ENCODE measurements at regions not wholly inside any gene's neighbourhood (a gene's known extent, or its start where the extent isn't known, plus 50 kb on each side); places are given as distances from the start of the nearest gene placed in this dataset.

DNA sequence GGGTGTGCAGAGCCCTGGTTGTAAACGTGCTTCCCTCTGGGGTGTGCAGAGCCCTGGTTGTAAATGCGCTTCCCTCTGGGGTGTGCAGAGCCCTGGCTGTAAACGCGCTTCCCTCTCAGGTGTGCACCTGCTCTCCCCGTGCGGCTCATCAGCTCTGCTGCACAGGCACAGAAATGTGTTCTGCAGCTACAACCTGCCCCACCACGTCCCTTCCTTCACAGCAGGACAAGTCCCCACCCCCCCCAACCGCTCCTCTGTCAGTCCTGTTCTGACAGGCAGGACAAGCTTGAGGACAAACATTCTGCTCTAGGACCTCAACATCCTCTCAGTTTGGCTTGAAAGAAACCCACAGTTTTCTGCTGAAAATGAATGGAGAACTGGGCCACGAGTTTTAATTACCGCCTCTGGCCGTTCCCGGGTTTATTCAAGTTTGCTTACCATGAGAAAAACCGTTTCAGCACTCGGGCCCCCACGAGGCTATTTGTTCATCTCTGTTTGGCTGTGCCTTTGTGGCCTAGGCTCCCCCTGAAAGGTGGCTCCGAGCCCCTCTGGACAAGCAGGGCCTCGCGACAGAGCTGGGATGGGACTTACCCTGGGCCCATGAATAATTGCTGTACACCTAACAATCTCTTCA, 81.0 kb upstream of the ASB18 start:
- Histone ChIP-seq H3K27ac (ENCODE audit: low read depth in 2 of 2, low read length in 2 of 2) (no peak overlapping the region), H3K9ac (ENCODE audit: low read length in 3 of 3) (no peak overlapping the region), H3K36me3 (ENCODE audit: control insufficient read depth in 2 of 3, insufficient read depth in 3 of 3, low read length in 3 of 3) (no peaks in the 10 kb centered on the region), H3K4me3 (ENCODE audit: low read length in 3 of 3) (no peak overlapping the region), H3K9me3 (ENCODE audit: control insufficient read depth in 2 of 3, insufficient read depth in 1 of 3, low read length in 3 of 3) (no peaks in the 10 kb centered on the region), H3K27me3 (ENCODE audit: control insufficient read depth, insufficient read depth, low read length) (no peaks in the 10 kb centered on the region), H3K4me1 (ENCODE audit: control insufficient read depth in 2 of 3, insufficient read depth in 2 of 3, low read depth in 1 of 3, low read length in 3 of 3) (peaks cover 0 to 4% (median 0%) of the 10 kb centered on the region in 3 donors)
- no peak for FAIRE-seq
- intact Hi-C loops (cut with DNase I): no loop called here
- no peak for DNase-seq
- TF ChIP-seq, protein P1, sequence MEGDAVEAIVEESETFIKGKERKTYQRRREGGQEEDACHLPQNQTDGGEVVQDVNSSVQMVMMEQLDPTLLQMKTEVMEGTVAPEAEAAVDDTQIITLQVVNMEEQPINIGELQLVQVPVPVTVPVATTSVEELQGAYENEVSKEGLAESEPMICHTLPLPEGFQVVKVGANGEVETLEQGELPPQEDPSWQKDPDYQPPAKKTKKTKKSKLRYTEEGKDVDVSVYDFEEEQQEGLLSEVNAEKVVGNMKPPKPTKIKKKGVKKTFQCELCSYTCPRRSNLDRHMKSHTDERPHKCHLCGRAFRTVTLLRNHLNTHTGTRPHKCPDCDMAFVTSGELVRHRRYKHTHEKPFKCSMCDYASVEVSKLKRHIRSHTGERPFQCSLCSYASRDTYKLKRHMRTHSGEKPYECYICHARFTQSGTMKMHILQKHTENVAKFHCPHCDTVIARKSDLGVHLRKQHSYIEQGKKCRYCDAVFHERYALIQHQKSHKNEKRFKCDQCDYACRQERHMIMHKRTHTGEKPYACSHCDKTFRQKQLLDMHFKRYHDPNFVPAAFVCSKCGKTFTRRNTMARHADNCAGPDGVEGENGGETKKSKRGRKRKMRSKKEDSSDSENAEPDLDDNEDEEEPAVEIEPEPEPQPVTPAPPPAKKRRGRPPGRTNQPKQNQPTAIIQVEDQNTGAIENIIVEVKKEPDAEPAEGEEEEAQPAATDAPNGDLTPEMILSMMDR (IDR thresholded peaks at IDR 0.05; ENCODE audit: borderline replicate concordance, extremely low read depth, insufficient read depth): no peak

DNA sequence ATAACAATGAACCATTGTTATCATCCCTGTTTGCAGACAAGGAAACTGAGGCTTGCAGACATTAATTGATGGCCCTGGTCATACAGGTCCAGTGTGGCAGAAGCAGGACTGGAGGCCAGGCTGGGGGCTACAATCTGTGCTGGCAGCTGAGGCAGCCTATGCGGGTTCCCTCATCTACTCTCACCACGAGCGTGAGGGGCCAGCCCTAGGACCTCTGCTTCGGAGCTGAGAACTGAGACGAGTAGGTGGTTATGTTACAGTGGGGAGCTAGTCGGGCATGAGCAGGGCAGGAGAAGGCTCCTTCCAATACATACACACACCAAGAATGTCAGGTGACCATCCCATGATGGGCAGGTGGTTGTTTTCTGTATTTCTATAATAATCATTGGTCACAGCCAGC, 82.2 kb upstream of the ASB18 start:
- FAIRE-seq (no peak), DNase-seq (no peak)
- no peak overlapping the region for H3K9ac ChIP-seq (ENCODE audit: low read length in 3 of 3)
- TF ChIP-seq, protein P1 (IDR thresholded peaks at IDR 0.05; ENCODE audit: borderline replicate concordance, extremely low read depth, insufficient read depth): no peak
- H3K27me3 ChIP-seq (ENCODE audit: control insufficient read depth, insufficient read depth, low read length): no peaks in the 10 kb centered on the region
- intact Hi-C loops (cut with DNase I): no loop called here
- no peaks in the 10 kb centered on the region for H3K4me1 ChIP-seq (ENCODE audit: control insufficient read depth in 2 of 3, insufficient read depth in 2 of 3, low read depth in 1 of 3, low read length in 3 of 3)
- no peaks in the 10 kb centered on the region for H3K9me3 ChIP-seq (ENCODE audit: control insufficient read depth in 2 of 3, insufficient read depth in 1 of 3, low read length in 3 of 3)
- H3K36me3 ChIP-seq (ENCODE audit: control insufficient read depth in 2 of 3, insufficient read depth in 3 of 3, low read length in 3 of 3): no peaks in the 10 kb centered on the region
- no peak overlapping the region for H3K27ac ChIP-seq (ENCODE audit: low read depth in 2 of 2, low read length in 2 of 2)
- no peak overlapping the region for H3K4me3 ChIP-seq (ENCODE audit: low read length in 3 of 3)

DNA sequence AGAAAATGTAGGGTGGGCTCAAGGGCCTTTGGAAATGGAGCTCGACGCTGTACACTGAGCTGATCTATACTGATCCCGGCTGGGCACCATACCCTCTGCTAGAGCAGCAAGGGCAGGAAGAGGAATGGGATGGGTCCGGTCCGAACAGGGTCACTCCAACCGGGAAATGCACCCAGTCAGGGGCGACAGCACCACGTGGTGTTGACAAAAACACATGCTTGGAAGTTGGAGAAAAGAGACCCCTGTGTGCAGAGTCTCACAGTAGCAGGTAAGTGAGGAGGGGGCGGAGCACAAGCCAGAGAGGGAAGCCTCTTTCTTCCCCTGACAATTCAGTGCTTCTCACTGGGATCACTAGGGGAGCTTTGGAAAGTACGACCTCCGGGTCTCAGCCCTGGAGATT, 84.1 kb upstream of the ASB18 start:
- H3K9ac ChIP-seq (ENCODE audit: low read length in 3 of 3): no peak overlapping the region
- no peaks in the 10 kb centered on the region for H3K27me3 ChIP-seq (ENCODE audit: control insufficient read depth, insufficient read depth, low read length)
- H3K4me3 ChIP-seq (ENCODE audit: low read length in 3 of 3): no peak overlapping the region
- TF ChIP-seq, protein P1 (IDR thresholded peaks at IDR 0.05; ENCODE audit: borderline replicate concordance, extremely low read depth, insufficient read depth): no peak
- DNase-seq (no peak), FAIRE-seq (no peak)
- H3K36me3 ChIP-seq (ENCODE audit: control insufficient read depth in 2 of 3, insufficient read depth in 3 of 3, low read length in 3 of 3): no peaks in the 10 kb centered on the region
- no peaks in the 10 kb centered on the region for H3K9me3 ChIP-seq (ENCODE audit: control insufficient read depth in 2 of 3, insufficient read depth in 1 of 3, low read length in 3 of 3)
- intact Hi-C loops (cut with DNase I): no loop called here
- H3K4me1 ChIP-seq (ENCODE audit: control insufficient read depth in 2 of 3, insufficient read depth in 2 of 3, low read depth in 1 of 3, low read length in 3 of 3): no peaks in the 10 kb centered on the region
- no peak overlapping the region for H3K27ac ChIP-seq (ENCODE audit: low read depth in 2 of 2, low read length in 2 of 2)

- DNase-seq (no peak), FAIRE-seq (no peak)
- Histone ChIP-seq H3K4me1 (ENCODE audit: control insufficient read depth in 2 of 3, insufficient read depth in 2 of 3, low read depth in 1 of 3, low read length in 3 of 3) (no peaks in the 10 kb centered on the region), H3K36me3 (ENCODE audit: control insufficient read depth in 2 of 3, insufficient read depth in 3 of 3, low read length in 3 of 3) (no peaks in the 10 kb centered on the region), H3K9ac (ENCODE audit: low read length in 3 of 3) (no peak overlapping the region), H3K4me3 (ENCODE audit: low read length in 3 of 3) (no peak overlapping the region), H3K9me3 (ENCODE audit: control insufficient read depth in 2 of 3, insufficient read depth in 1 of 3, low read length in 3 of 3) (no peaks in the 10 kb centered on the region), H3K27me3 (ENCODE audit: control insufficient read depth, insufficient read depth, low read length) (no peaks in the 10 kb centered on the region), H3K27ac (ENCODE audit: low read depth in 2 of 2, low read length in 2 of 2) (no peak overlapping the region)
- TF ChIP-seq, protein P1 (IDR thresholded peaks at IDR 0.05; ENCODE audit: borderline replicate concordance, extremely low read depth, insufficient read depth): no peak
- intact Hi-C loops (cut with DNase I): no loop called here
Measured at GRCh38 chr2:236348976-236349375, 84.8 kb upstream of the ASB18 start.

All from kidney (tissue), 13 donors.